HEK293T (cell line): ENCODE measurements at regions not wholly inside any gene's neighbourhood (a gene's known extent, or its start where the extent isn't known, plus 50 kb on each side); places are given as distances from the start of the nearest gene placed in this dataset.

ENCODE experiments used
- CTCF ChIA-PET: fragments of 350-600 bp; formaldehyde crosslinking; extraction: SDS; loops from one replicate; lab custom pipeline; 2021; ENCODE audit warnings: antibody characterized with exemption, inconsistent platforms; lab: Yijun Ruan, JAX
- POLR2A ChIA-PET: fragments of 350-600 bp; formaldehyde crosslinking; extraction: SDS; loops from one replicate; lab custom pipeline; 2020; ENCODE audit warnings: antibody characterized with exemption, inconsistent platforms; lab: Yijun Ruan, JAX
- DNase-seq: peaks from one replicate; pipeline ENCODE4 v3.0.0; 2012; ENCODE audit warnings: mixed read lengths; ENCODE audit errors: extremely low spot score
- ARNT ChIP-seq: fragments of 450-650 bp; IDR thresholded peaks from 2 replicates; pipeline ENCODE4 v1.6.1; 2017; ENCODE audit warnings: mild to moderate bottlenecking
- BHLHE40 ChIP-seq: fragments of 450-650 bp; IDR thresholded peaks from 2 replicates; pipeline ENCODE4 v1.6.1; 2016; ENCODE audit warnings: mild to moderate bottlenecking, moderate library complexity, borderline replicate concordance
- CTBP1 ChIP-seq: fragments of 450-650 bp; IDR thresholded peaks from 2 replicates; pipeline ENCODE4 v1.6.1; 2016; ENCODE audit warnings: borderline replicate concordance
- ELF4 ChIP-seq: fragments of 450-650 bp; IDR thresholded peaks from 2 replicates; pipeline ENCODE4 v1.6.1; 2017; ENCODE audit warnings: antibody characterized with exemption
- FOXA1 ChIP-seq: fragments of 450-650 bp; IDR thresholded peaks from 2 replicates; pipeline ENCODE4 v1.6.1; 2016; ENCODE audit warnings: mild to moderate bottlenecking
- FOXK2 ChIP-seq: fragments of 450-650 bp; IDR thresholded peaks from 2 replicates; pipeline ENCODE4 v1.6.1; 2016; ENCODE audit warnings: mild to moderate bottlenecking
- FOXM1 ChIP-seq: fragments of 450-650 bp; IDR thresholded peaks from 2 replicates; pipeline ENCODE4 v1.6.1; 2017; ENCODE audit warnings: mild to moderate bottlenecking, borderline replicate concordance
- HDGF ChIP-seq: fragments of 450-650 bp; IDR thresholded peaks from 2 replicates; pipeline ENCODE4 v1.6.1; 2017; ENCODE audit warnings: antibody characterized with exemption, borderline replicate concordance
- L3MBTL2 ChIP-seq: fragments of 450-650 bp; conservative IDR thresholded peaks from 2 replicates; pipeline ENCODE4 v1.6.1; 2016; ENCODE audit warnings: mild to moderate bottlenecking
- LEF1 ChIP-seq: fragments of 450-650 bp; IDR thresholded peaks from 2 replicates; pipeline ENCODE4 v1.6.1; 2017; ENCODE audit warnings: mild to moderate bottlenecking, borderline replicate concordance
- NFRKB ChIP-seq: fragments of 450-650 bp; IDR thresholded peaks from 2 replicates; pipeline ENCODE4 v1.6.1; 2016; ENCODE audit warnings: mild to moderate bottlenecking, moderate library complexity
- PKNOX1 ChIP-seq: fragments of 450-650 bp; IDR thresholded peaks from 2 replicates; pipeline ENCODE4 v1.6.1; 2016
- SP1 ChIP-seq: fragments of 450-650 bp; IDR thresholded peaks from 2 replicates; pipeline ENCODE4 v1.6.1; 2017
- SUZ12 ChIP-seq: fragments of 450-650 bp; IDR thresholded peaks from 2 replicates; pipeline ENCODE4 v1.6.1; 2016; ENCODE audit warnings: mild to moderate bottlenecking
- TARDBP ChIP-seq: fragments of 450-650 bp; IDR thresholded peaks from 2 replicates; pipeline ENCODE4 v1.6.1; 2016
- ZNF384 ChIP-seq: fragments of 450-650 bp; IDR thresholded peaks from 2 replicates; pipeline ENCODE4 v1.6.1; 2016

GRCh38 chr3:177318559-177318958 is 121.3 kb upstream of the TBL1XR1 start:
- TF ChIP-seq CTBP1, result no peak
- TF ChIP-seq ARNT, result no peak
- TF ChIP-seq TARDBP, result no peak
- TF ChIP-seq L3MBTL2, result no peak
- no peak for TF ChIP-seq LEF1
- TF ChIP-seq FOXM1, result no peak
- TF ChIP-seq NFRKB, result no peak
- DNase-seq, result no peak
- ChIA-PET POLR2A (no interaction called here), CTCF (no interaction called here)

- ChIA-PET CTCF (no interaction called here), POLR2A (no interaction called here)
- no peak for DNase-seq
- TF ChIP-seq PKNOX1 (no peak), LEF1 (no peak), ZNF384 (no peak), TARDBP (no peak), FOXA1 (no peak), CTBP1 (no peak), NFRKB (no peak), FOXM1 (no peak), SUZ12 (no peak), FOXK2 (no peak), L3MBTL2 (no peak), ELF4 (no peak), SP1 (no peak), HDGF (no peak), ARNT (no peak), BHLHE40 (no peak)
These were observed 123.5 kb upstream of the TBL1XR1 start for GRCh38 chr3:177320765-177321247.

GRCh38 chr3:177321819-177322218 is 124.5 kb upstream of the TBL1XR1 start:
- POLR2A ChIA-PET, result no interaction called here

GRCh38 chr3:177322881-177323280 is 125.6 kb upstream of the TBL1XR1 start:
- POLR2A ChIA-PET, result no interaction called here
- TF ChIP-seq ELF4 (no peak), PKNOX1 (no peak), CTBP1 (no peak), TARDBP (no peak), NFRKB (no peak), SUZ12 (no peak), FOXA1 (no peak), FOXM1 (no peak), HDGF (no peak), LEF1 (no peak)
- no peak for DNase-seq
- CTCF ChIA-PET, result no interaction called here

More at GRCh38 chr3:177321819-177322218, 124.5 kb upstream of the TBL1XR1 start:
- CTCF ChIA-PET, result no interaction called here
- no peak for DNase-seq
- TF ChIP-seq CTBP1 (no peak), SP1 (no peak), BHLHE40 (no peak), NFRKB (no peak), FOXM1 (no peak), ZNF384 (no peak), ELF4 (no peak), FOXK2 (no peak), FOXA1 (no peak), TARDBP (no peak), HDGF (no peak), SUZ12 (no peak), ARNT (no peak), PKNOX1 (no peak), LEF1 (no peak), L3MBTL2 (no peak)

- ChIA-PET CTCF (no interaction called here), POLR2A (no interaction called here)
- no peak for DNase-seq
- TF ChIP-seq ELF4 (no peak), FOXK2 (no peak), HDGF (no peak), L3MBTL2 (no peak), ZNF384 (no peak), SUZ12 (no peak), NFRKB (no peak), ARNT (no peak), TARDBP (no peak), SP1 (no peak), CTBP1 (no peak), FOXM1 (no peak), PKNOX1 (no peak), BHLHE40 (no peak), LEF1 (no peak), FOXA1 (no peak)
These were observed 132.6 kb upstream of the TBL1XR1 start for GRCh38 chr3:177329854-177330253.

- CTCF ChIA-PET, result no interaction called here
- POLR2A ChIA-PET, result no interaction called here
- no peak for TF ChIP-seq BHLHE40
- TF ChIP-seq LEF1, result no peak
- TF ChIP-seq SUZ12, result no peak
- TF ChIP-seq SP1, result no peak
- no peak for TF ChIP-seq TARDBP
- TF ChIP-seq FOXA1, result no peak
- no peak for TF ChIP-seq FOXK2
- no peak for TF ChIP-seq CTBP1
- TF ChIP-seq NFRKB, result no peak
- TF ChIP-seq PKNOX1, result no peak
- no peak for TF ChIP-seq ELF4
- TF ChIP-seq FOXM1, result no peak
- TF ChIP-seq HDGF, result no peak
- TF ChIP-seq ZNF384, result no peak
These were observed 133.5 kb upstream of the TBL1XR1 start for GRCh38 chr3:177330779-177331178.

More at GRCh38 chr3:177330779-177331178, 133.5 kb upstream of the TBL1XR1 start:
- DNase-seq, result no peak
